ENCODE measurements at regions not wholly inside any gene's neighbourhood (a gene's known extent, or its start where the extent isn't known, plus 50 kb on each side); places are given as distances from the start of the nearest gene placed in this dataset.
A peak's percentile ranks its signal among the peaks of the same experiment; 100 is the strongest.
"Not testable (repeated sequence)": the region's sequence is repeated elsewhere in the genome, so short reads cannot be mapped to it uniquely, and the experiment has no call there.

- no peak overlapping the region for H3K18ac ChIP-seq (ENCODE audit: low read length)
- peaks cover 7% of the 10 kb centered on the region for H3K79me1 ChIP-seq (ENCODE audit: low read length)
- H3K14ac ChIP-seq (ENCODE audit: low read length) = no peak overlapping the region
- H2AFZ ChIP-seq (ENCODE audit: insufficient read depth, low read length, poor library complexity) = no peak overlapping the region
- no peak overlapping the region for H3K27ac ChIP-seq (ENCODE audit: low read depth, low read length)
- no peak overlapping the region for H3K4me3 ChIP-seq (ENCODE audit: low read depth, low read length)
- no CpG with 5 or more reads among the region's 2 CpGs for WGBS (ENCODE audit: extremely low coverage, insufficient coverage, insufficient read length)
- peak overlapping the region; percentile 51 for H4K91ac ChIP-seq (ENCODE audit: low read depth, low read length)
- H3K27me3 ChIP-seq (ENCODE audit: insufficient read depth, low read length) = no peaks in the 10 kb centered on the region
- H3K23ac ChIP-seq (ENCODE audit: low read length) = no peak overlapping the region
- no peak overlapping the region for H4K12ac ChIP-seq (ENCODE audit: low read depth, low read length)
- H3K9me3 ChIP-seq (ENCODE audit: insufficient read depth, low read depth, low read length) = no peaks in the 10 kb centered on the region
- H3K36me3 ChIP-seq (ENCODE audit: control insufficient read depth in 1 of 2, insufficient read depth in 2 of 2, low read length in 2 of 2) = no peaks in the 10 kb centered on the region
- H3K9ac ChIP-seq (ENCODE audit: low read length) = no peak overlapping the region
- no peak overlapping the region for H2AK5ac ChIP-seq (ENCODE audit: low read length)
- no peak overlapping the region for H3K4ac ChIP-seq (ENCODE audit: low read depth, low read length)
- no peak overlapping the region for H2BK12ac ChIP-seq (ENCODE audit: low read length)
- no peak overlapping the region for H3K4me2 ChIP-seq (ENCODE audit: low read length)
- no peak overlapping the region for H4K8ac ChIP-seq (ENCODE audit: low read depth, low read length)
- H3K79me2 ChIP-seq (ENCODE audit: control insufficient read depth, insufficient read depth, low read length, poor library complexity) = no peaks in the 10 kb centered on the region
- peaks cover 3 to 14% of the 10 kb centered on the region in 2 experiments for H3K4me1 ChIP-seq (ENCODE audit: control insufficient read depth in 1 of 2, insufficient read depth in 2 of 2, low read length in 2 of 2)
- H2BK5ac ChIP-seq (ENCODE audit: low read depth, low read length, poor library complexity) = no peak overlapping the region
- DNase-seq = no peak
- no peak overlapping the region for H2BK120ac ChIP-seq (ENCODE audit: insufficient read depth, low read length, poor library complexity)
Observed at GRCh38 chr5:17022296-17022695, 86.2 kb upstream of the MYO10 start.

- H3K4me1 ChIP-seq (ENCODE audit: control insufficient read depth in 1 of 2, insufficient read depth in 2 of 2, low read length in 2 of 2) = peaks cover 0 to 7% of the 10 kb centered on the region in 2 experiments
- peak overlapping the region; percentile 62 for H4K91ac ChIP-seq (ENCODE audit: low read depth, low read length)
- no peaks in the 10 kb centered on the region for H3K9me3 ChIP-seq (ENCODE audit: insufficient read depth, low read depth, low read length)
- H3K36me3 ChIP-seq (ENCODE audit: control insufficient read depth in 1 of 2, insufficient read depth in 2 of 2, low read length in 2 of 2) = no peaks in the 10 kb centered on the region
- H4K8ac ChIP-seq (ENCODE audit: low read depth, low read length) = peak overlapping the region; percentile 70
- H3K14ac ChIP-seq (ENCODE audit: low read length) = peak overlapping the region; percentile 74
- peak overlapping the region; percentile 63 for H2BK5ac ChIP-seq (ENCODE audit: low read depth, low read length, poor library complexity)
- peak; percentile 35 to 38 for DNase-seq
- no peaks in the 10 kb centered on the region for H3K27me3 ChIP-seq (ENCODE audit: insufficient read depth, low read length)
- H4K12ac ChIP-seq (ENCODE audit: low read depth, low read length) = peak overlapping the region; percentile 62
- no peak overlapping the region for H3K4me2 ChIP-seq (ENCODE audit: low read length)
- peak overlapping the region; percentile 77 for H3K27ac ChIP-seq (ENCODE audit: low read depth, low read length)
- H3K4me3 ChIP-seq (ENCODE audit: low read depth, low read length) = no peak overlapping the region
- no CpG with 5 or more reads among the region's 6 CpGs for WGBS (ENCODE audit: extremely low coverage, insufficient coverage, insufficient read length)
- H2BK12ac ChIP-seq (ENCODE audit: low read length) = peak overlapping the region; percentile 80
- H3K79me2 ChIP-seq (ENCODE audit: control insufficient read depth, insufficient read depth, low read length, poor library complexity) = no peaks in the 10 kb centered on the region
- H2AK5ac ChIP-seq (ENCODE audit: low read length) = no peak overlapping the region
- peak overlapping the region; percentile 71 for H3K18ac ChIP-seq (ENCODE audit: low read length)
- H3K4ac ChIP-seq (ENCODE audit: low read depth, low read length) = no peak overlapping the region
- H3K9ac ChIP-seq (ENCODE audit: low read length) = no peak overlapping the region
- no peak overlapping the region for H3K23ac ChIP-seq (ENCODE audit: low read length)
- peak overlapping the region; percentile 71 for H2AFZ ChIP-seq (ENCODE audit: insufficient read depth, low read length, poor library complexity)
- peak overlapping the region; percentile 76 for H2BK120ac ChIP-seq (ENCODE audit: insufficient read depth, low read length, poor library complexity)
- peaks cover 7% of the 10 kb centered on the region for H3K79me1 ChIP-seq (ENCODE audit: low read length)
Observed at GRCh38 chr5:17024686-17025180, 88.6 kb upstream of the MYO10 start.

DNA sequence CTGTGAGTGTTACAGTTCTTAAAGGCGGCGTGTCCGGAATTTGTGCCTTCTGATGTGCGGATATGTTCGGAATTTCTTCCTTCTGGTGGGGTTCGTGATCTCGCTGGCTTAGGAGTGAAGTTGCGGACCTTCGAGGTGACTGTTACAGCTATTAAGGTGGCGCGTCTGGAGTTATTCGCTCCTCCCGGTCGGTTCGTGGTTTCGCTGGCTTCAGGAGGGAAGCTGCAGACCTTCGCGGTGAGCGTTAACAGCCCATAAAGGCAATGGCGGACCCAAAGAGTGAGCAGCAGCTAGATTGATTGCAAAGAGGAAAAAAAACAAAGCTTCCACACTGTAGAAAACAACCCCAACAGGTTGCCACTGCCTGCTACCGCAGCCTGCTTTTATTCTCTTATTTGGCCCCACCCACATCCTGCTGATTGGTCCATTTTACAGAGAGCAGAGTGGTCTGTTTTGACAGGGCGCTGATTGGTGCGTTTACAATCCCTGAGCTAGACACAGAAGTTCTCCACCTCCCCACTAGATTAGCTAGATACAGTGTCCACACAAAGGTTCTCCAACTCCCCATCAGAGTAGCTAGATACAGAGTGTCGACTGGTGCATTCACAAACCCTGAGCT, 95.7 kb upstream of the MYO10 start:
- H2BK120ac ChIP-seq (ENCODE audit: insufficient read depth, low read length, poor library complexity); H3K14ac ChIP-seq (ENCODE audit: low read length); H3K9ac ChIP-seq (ENCODE audit: low read length); H3K4me1 ChIP-seq (ENCODE audit: control insufficient read depth in 1 of 2, insufficient read depth in 2 of 2, low read length in 2 of 2); H4K12ac ChIP-seq (ENCODE audit: low read depth, low read length); H3K23ac ChIP-seq (ENCODE audit: low read length); H3K36me3 ChIP-seq (ENCODE audit: control insufficient read depth in 1 of 2, insufficient read depth in 2 of 2, low read length in 2 of 2); H4K8ac ChIP-seq (ENCODE audit: low read depth, low read length); H3K18ac ChIP-seq (ENCODE audit: low read length); H2BK12ac ChIP-seq (ENCODE audit: low read length); H3K4ac ChIP-seq (ENCODE audit: low read depth, low read length); H3K4me2 ChIP-seq (ENCODE audit: low read length); H3K4me3 ChIP-seq (ENCODE audit: low read depth, low read length); H3K27ac ChIP-seq (ENCODE audit: low read depth, low read length); H3K9me3 ChIP-seq (ENCODE audit: insufficient read depth, low read depth, low read length); H3K27me3 ChIP-seq (ENCODE audit: insufficient read depth, low read length); H3K79me1 ChIP-seq (ENCODE audit: low read length); H3K79me2 ChIP-seq (ENCODE audit: control insufficient read depth, insufficient read depth, low read length, poor library complexity); H2BK5ac ChIP-seq (ENCODE audit: low read depth, low read length, poor library complexity); H4K91ac ChIP-seq (ENCODE audit: low read depth, low read length); H2AK5ac ChIP-seq (ENCODE audit: low read length); H2AFZ ChIP-seq (ENCODE audit: insufficient read depth, low read length, poor library complexity): not testable (repeated sequence)
- no CpG with 5 or more reads among the region's 24 CpGs for WGBS (ENCODE audit: extremely low coverage, insufficient coverage, insufficient read length)
- peak in 1 of 2 donors; percentile 27 for DNase-seq

GRCh38 chr5:17032314-17032985, 96.4 kb upstream of the MYO10 start:
- H4K91ac ChIP-seq (ENCODE audit: low read depth, low read length); H3K79me1 ChIP-seq (ENCODE audit: low read length); H3K9ac ChIP-seq (ENCODE audit: low read length); H3K36me3 ChIP-seq (ENCODE audit: control insufficient read depth in 1 of 2, insufficient read depth in 2 of 2, low read length in 2 of 2); H3K4me1 ChIP-seq (ENCODE audit: control insufficient read depth in 1 of 2, insufficient read depth in 2 of 2, low read length in 2 of 2); H2BK12ac ChIP-seq (ENCODE audit: low read length); H3K18ac ChIP-seq (ENCODE audit: low read length); H3K9me3 ChIP-seq (ENCODE audit: insufficient read depth, low read depth, low read length); H2AFZ ChIP-seq (ENCODE audit: insufficient read depth, low read length, poor library complexity); H2BK5ac ChIP-seq (ENCODE audit: low read depth, low read length, poor library complexity); H3K23ac ChIP-seq (ENCODE audit: low read length); H3K14ac ChIP-seq (ENCODE audit: low read length); H3K4me3 ChIP-seq (ENCODE audit: low read depth, low read length); H2BK120ac ChIP-seq (ENCODE audit: insufficient read depth, low read length, poor library complexity); H3K4me2 ChIP-seq (ENCODE audit: low read length); H2AK5ac ChIP-seq (ENCODE audit: low read length); H3K27ac ChIP-seq (ENCODE audit: low read depth, low read length); H3K79me2 ChIP-seq (ENCODE audit: control insufficient read depth, insufficient read depth, low read length, poor library complexity); H4K12ac ChIP-seq (ENCODE audit: low read depth, low read length); DNase-seq; H3K27me3 ChIP-seq (ENCODE audit: insufficient read depth, low read length); H3K4ac ChIP-seq (ENCODE audit: low read depth, low read length): not testable (repeated sequence)
- no CpG with 5 or more reads among the region's 43 CpGs for WGBS (ENCODE audit: extremely low coverage, insufficient coverage, insufficient read length)
- peak overlapping the region; percentile 62 for H4K8ac ChIP-seq (ENCODE audit: low read depth, low read length)
